ENCODE measurements at regions not wholly inside any gene's neighbourhood (a gene's known extent, or its start where the extent isn't known, plus 50 kb on each side); places are given as distances from the start of the nearest gene placed in this dataset.

- no peak overlapping the region for H3K4me3 ChIP-seq
- no peaks in the 10 kb centered on the region for H3K4me1 ChIP-seq (ENCODE audit: control insufficient read depth in 1 of 2, low read depth in 2 of 2)
- H3K9me3 ChIP-seq: no peaks in the 10 kb centered on the region
- H3K27me3 ChIP-seq (replicated peaks; ENCODE audit: insufficient read depth): no peaks in the 10 kb centered on the region
- H3K27ac ChIP-seq: no peak overlapping the region
- DNase-seq (ENCODE audit: low spot score): no peak
- ATAC-seq (ENCODE audit: insufficient number of reproducible peaks, low FRiP score, low read depth): no peak
- no peaks in the 10 kb centered on the region for H3K36me3 ChIP-seq
- no peak for TF ChIP-seq CTCF (IDR thresholded peaks at IDR 0.05)
Measured at GRCh38 chr4:13262816-13263215, 221.3 kb downstream of the RAB28 start.

- ATAC-seq (ENCODE audit: insufficient number of reproducible peaks, low FRiP score, low read depth): no peak
- TF ChIP-seq CTCF (IDR thresholded peaks at IDR 0.05): no peak
Measured at GRCh38 chr4:13261486-13262257, 222.5 kb downstream of the RAB28 start.

GRCh38 chr4:13260513-13260912 is 223.6 kb downstream of the RAB28 start:
- H3K27me3 ChIP-seq (replicated peaks; ENCODE audit: insufficient read depth): no peaks in the 10 kb centered on the region
- no peak overlapping the region for H3K4me3 ChIP-seq
- no peak overlapping the region for H3K27ac ChIP-seq
- no peaks in the 10 kb centered on the region for H3K36me3 ChIP-seq
- DNase-seq (ENCODE audit: low spot score) (no peak), ATAC-seq (ENCODE audit: insufficient number of reproducible peaks, low FRiP score, low read depth) (no peak)
- TF ChIP-seq CTCF (IDR thresholded peaks at IDR 0.05): no peak
- no peaks in the 10 kb centered on the region for H3K9me3 ChIP-seq
- H3K4me1 ChIP-seq (ENCODE audit: control insufficient read depth in 1 of 2, low read depth in 2 of 2): no peaks in the 10 kb centered on the region

More at GRCh38 chr4:13261486-13262257, 222.5 kb downstream of the RAB28 start:
- no peak for DNase-seq (ENCODE audit: low spot score)
- Histone ChIP-seq H3K4me1 (ENCODE audit: control insufficient read depth in 1 of 2, low read depth in 2 of 2) (no peaks in the 10 kb centered on the region), H3K9me3 (no peaks in the 10 kb centered on the region), H3K27ac (no peak overlapping the region), H3K4me3 (no peak overlapping the region), H3K36me3 (no peaks in the 10 kb centered on the region), H3K27me3 (replicated peaks; ENCODE audit: insufficient read depth) (no peaks in the 10 kb centered on the region)

- no peaks in the 10 kb centered on the region for H3K4me1 ChIP-seq (ENCODE audit: control insufficient read depth in 1 of 2, low read depth in 2 of 2)
- ATAC-seq (ENCODE audit: insufficient number of reproducible peaks, low FRiP score, low read depth): no peak
- TF ChIP-seq CTCF (IDR thresholded peaks at IDR 0.05): no peak
Measured at GRCh38 chr4:13250263-13250662, 233.9 kb downstream of the RAB28 start.

GRCh38 chr4:13248621-13249298 is 235.4 kb downstream of the RAB28 start:
- H3K4me1 ChIP-seq (ENCODE audit: control insufficient read depth in 1 of 2, low read depth in 2 of 2): no peaks in the 10 kb centered on the region
- no peak for TF ChIP-seq CTCF (IDR thresholded peaks at IDR 0.05)
- H3K9me3 ChIP-seq: peaks cover 14% of the 10 kb centered on the region
- no peak overlapping the region for H3K4me3 ChIP-seq
- no peak for ATAC-seq (ENCODE audit: insufficient number of reproducible peaks, low FRiP score, low read depth)
- no peak overlapping the region for H3K27ac ChIP-seq
- no peak for DNase-seq (ENCODE audit: low spot score)
- no peaks in the 10 kb centered on the region for H3K27me3 ChIP-seq (replicated peaks; ENCODE audit: insufficient read depth)
- no peaks in the 10 kb centered on the region for H3K36me3 ChIP-seq

More at GRCh38 chr4:13250263-13250662, 233.9 kb downstream of the RAB28 start:
- Histone ChIP-seq H3K27ac (no peak overlapping the region), H3K27me3 (replicated peaks; ENCODE audit: insufficient read depth) (no peaks in the 10 kb centered on the region), H3K36me3 (no peaks in the 10 kb centered on the region), H3K4me3 (no peak overlapping the region), H3K9me3 (peaks cover 14% of the 10 kb centered on the region)
- no peak for DNase-seq (ENCODE audit: low spot score)
